H1 (cell line): ENCODE measurements at regions not wholly inside any gene's neighbourhood (a gene's known extent, or its start where the extent isn't known, plus 50 kb on each side); places are given as distances from the start of the nearest gene placed in this dataset.

Experiments
- CTCF ChIA-PET: fragments of 300-600 bp; sonication (Branson Sonifier 250); formaldehyde crosslinking; loops from one replicate; lab custom pipeline; 2021; ENCODE audit not compliant: partially characterized antibody; lab: Charles Lee
- POLR2A ChIA-PET: fragments of 300-600 bp; sonication (Branson Sonifier 250); formaldehyde crosslinking; loops from one replicate; lab custom pipeline; 2021; ENCODE audit warnings: inconsistent platforms; ENCODE audit not compliant: partially characterized antibody; lab: Charles Lee
- DNase-seq, 2 experiments: peaks; one replicate each; pipeline versions ENCODE4 v3.0.0 to v3.0.0-alpha.2; 2010 to 2022; ENCODE audit warnings: low spot score in 2 of 2, low read depth in 1 of 2, mixed read lengths in 1 of 2
- FAIRE-seq: peaks from 2 replicates; lab custom pipeline; 2011; peaks lifted over from hg19 to GRCh38; lab: Jason Lieb, UNC
- H2AFZ ChIP-seq: 2 replicates; pipeline ENCODE4 v1.8.1; 2012; ENCODE audit warnings: low read length, inconsistent platforms
- H2AK5ac ChIP-seq: 2 replicates; pipeline ENCODE4 v1.6.1; 2013; ENCODE audit warnings: low read depth, low read length
- H2BK120ac ChIP-seq: replicated peaks from 2 replicates; pipeline ENCODE3; 2013; ENCODE audit warnings: low read depth, low read length, inconsistent platforms
- H2BK12ac ChIP-seq: 2 replicates; pipeline ENCODE4 v1.6.1; 2013; ENCODE audit warnings: low read depth, low read length
- H2BK15ac ChIP-seq: 2 replicates; pipeline ENCODE4 v1.6.1; 2013; ENCODE audit warnings: low read length
- H2BK20ac ChIP-seq: 2 replicates; pipeline ENCODE4 v1.6.1; 2013; ENCODE audit warnings: low read length
- H2BK5ac ChIP-seq: 2 replicates; pipeline ENCODE4 v1.6.1; 2013; ENCODE audit warnings: low read depth, low read length
- H3K14ac ChIP-seq: 2 replicates; pipeline ENCODE4 v1.6.1; 2013; ENCODE audit warnings: inconsistent platforms; ENCODE audit not compliant: insufficient read length
- H3K18ac ChIP-seq: 2 replicates; pipeline ENCODE4 v1.6.1; 2013; ENCODE audit warnings: low read length; ENCODE audit errors: extremely low read depth
- H3K23ac ChIP-seq: 2 replicates; pipeline ENCODE4 v1.6.1; 2013; ENCODE audit warnings: inconsistent platforms; ENCODE audit not compliant: insufficient read length
- H3K23me2 ChIP-seq: 2 replicates; pipeline ENCODE4 v1.6.1; 2013; ENCODE audit warnings: low read depth, low read length
- H3K27ac ChIP-seq: 2 replicates; pipeline ENCODE4 v1.6.1; 2011; ENCODE audit warnings: low read depth, low read length, inconsistent platforms
- H3K27me3 ChIP-seq, 4 experiments: replicated peaks in 1 of 4; 1 replicate in 1 of 4; 2 replicates in 3 of 4; pipeline versions ENCODE4 v1.6.1 to v1.8.1; 2011 to 2013; ENCODE audit warnings: low read length in 3 of 4, mild to moderate bottlenecking in 3 of 4, inconsistent platforms in 2 of 4, mixed read lengths in 2 of 4, moderate library complexity in 1 of 4; ENCODE audit not compliant: control insufficient read depth in 3 of 4, insufficient read depth in 3 of 4; ENCODE audit errors: extremely low read depth in 1 of 4
- H3K36me3 ChIP-seq, 4 experiments: 2 replicates each; pipeline versions ENCODE4 v1.6.1 to v1.8.1; 2011 to 2013; ENCODE audit warnings: mild to moderate bottlenecking in 4 of 4, low read length in 3 of 4, moderate library complexity in 2 of 4, control low read depth in 1 of 4, inconsistent platforms in 1 of 4; ENCODE audit not compliant: insufficient read depth in 4 of 4, control insufficient read depth in 2 of 4
- H3K4ac ChIP-seq: replicated peaks from 2 replicates; pipeline ENCODE3; 2013; ENCODE audit warnings: low read length, low read depth, mixed read lengths, inconsistent platforms; ENCODE audit not compliant: insufficient read length
- H3K4me1 ChIP-seq, 4 experiments: replicated peaks in 1 of 4; 1 replicate in 1 of 4; 2 replicates in 3 of 4; pipeline versions ENCODE4 v1.6.1 to v1.8.1; 2011 to 2013; ENCODE audit warnings: low read length in 3 of 4, inconsistent platforms in 2 of 4, mixed read lengths in 1 of 4; ENCODE audit not compliant: insufficient read depth in 4 of 4, control insufficient read depth in 3 of 4
- H3K4me2 ChIP-seq, 2 experiments: 2 replicates each; pipeline versions ENCODE4 v1.6.1 to v1.8.1; 2011 to 2013; ENCODE audit warnings: low read depth in 2 of 2, low read length in 2 of 2, control low read depth in 1 of 2, inconsistent platforms in 1 of 2, mild to moderate bottlenecking in 1 of 2; ENCODE audit not compliant: insufficient read depth in 1 of 2
- H3K4me3 ChIP-seq, 4 experiments: fragments of 200-600, 300-600 bp in 1 of 4; sonication (generic), shearing (Covaris generic), sonication (Bioruptor Twin) in 1 of 4; 2 replicates each; pipeline versions ENCODE4 v1.5.1 to v1.8.1; 2011 to 2016; ENCODE audit warnings: low read length in 4 of 4, low read depth in 3 of 4, control low read depth in 2 of 4, inconsistent platforms in 2 of 4, mild to moderate bottlenecking in 2 of 4, mixed read lengths in 1 of 4, moderate library complexity in 1 of 4; ENCODE audit not compliant: insufficient read depth in 2 of 4; ENCODE audit errors: extremely low read depth in 1 of 4
- H3K56ac ChIP-seq: replicated peaks from 2 replicates; pipeline ENCODE3; 2013; ENCODE audit warnings: low read depth, mild to moderate bottlenecking, mixed read lengths, low read length, inconsistent platforms; ENCODE audit not compliant: insufficient read length
- H3K79me1 ChIP-seq: 2 replicates; pipeline ENCODE4 v1.6.1; 2013; ENCODE audit warnings: low read depth, low read length, control low read depth
- H3K79me2 ChIP-seq, 2 experiments: 2 replicates each; pipeline versions ENCODE4 v1.6.1 to v1.8.1; 2012 to 2013; ENCODE audit warnings: low read length in 2 of 2, mild to moderate bottlenecking in 2 of 2, inconsistent platforms in 1 of 2; ENCODE audit not compliant: insufficient read depth in 2 of 2, control insufficient read depth in 1 of 2
- H3K9ac ChIP-seq, 4 experiments: replicated peaks in 1 of 4; 1 replicate in 1 of 4; 2 replicates in 3 of 4; pipeline versions ENCODE4 v1.6.1 to v1.8.1; 2011 to 2013; ENCODE audit warnings: low read depth in 3 of 4, low read length in 3 of 4, control low read depth in 2 of 4, mild to moderate bottlenecking in 2 of 4, moderate library complexity in 2 of 4, inconsistent platforms in 1 of 4; ENCODE audit errors: extremely low read depth in 1 of 4
- H3K9me3 ChIP-seq, 2 experiments: 2 replicates each; pipeline versions ENCODE4 v1.6.1 to v1.8.1; 2012 to 2013; ENCODE audit warnings: mild to moderate bottlenecking in 2 of 2, moderate library complexity in 2 of 2, control low read depth in 1 of 2, inconsistent platforms in 1 of 2, low read depth in 1 of 2, low read length in 1 of 2, mixed read lengths in 1 of 2; ENCODE audit not compliant: insufficient read depth in 2 of 2
- H4K20me1 ChIP-seq, 2 experiments: replicated peaks in 1 of 2; 2 replicates each; pipeline versions ENCODE3 to v1.8.1; 2011 to 2013; ENCODE audit warnings: inconsistent platforms in 2 of 2, low read length in 2 of 2, mild to moderate bottlenecking in 1 of 2; ENCODE audit not compliant: insufficient read depth in 2 of 2, control insufficient read depth in 1 of 2
- H4K5ac ChIP-seq: 2 replicates; pipeline ENCODE4 v1.6.1; 2013; ENCODE audit warnings: low read length, low read depth, mixed read lengths, inconsistent platforms; ENCODE audit not compliant: insufficient read length
- H4K8ac ChIP-seq: 2 replicates; pipeline ENCODE4 v1.8.0; 2013; ENCODE audit warnings: mild to moderate bottlenecking, moderate library complexity, low read length, inconsistent platforms; ENCODE audit not compliant: insufficient read depth; ENCODE audit errors: extremely low read depth
- H4K91ac ChIP-seq: replicated peaks from 2 replicates; pipeline ENCODE3; 2013; ENCODE audit warnings: low read length, mixed read lengths, inconsistent platforms; ENCODE audit not compliant: insufficient read length
- ASH2L ChIP-seq: fragments of 200-600, 300-600 bp; sonication (generic); IDR thresholded peaks from one replicate; pipeline ENCODE4 v1.7.1; 2017; ENCODE audit warnings: low read length
- BCL11A ChIP-seq, 2 experiments: IDR thresholded peaks; one replicate each; pipeline ENCODE4 v1.6.1; 2011; ENCODE audit warnings: low read depth in 2 of 2, low read length in 2 of 2, mild to moderate bottlenecking in 2 of 2
- CHD2 ChIP-seq: IDR thresholded peaks from 2 replicates; pipeline ENCODE4 v1.6.1; 2012; ENCODE audit warnings: low read length, improper control_type of control experiment
- RBBP5 ChIP-seq: IDR thresholded peaks from 2 replicates; pipeline ENCODE4 v1.7.1; 2012; ENCODE audit warnings: low read depth, mild to moderate bottlenecking, inconsistent platforms, low read length, moderate library complexity, borderline replicate concordance
- YY1 ChIP-seq: IDR thresholded peaks from 2 replicates; pipeline ENCODE4 v1.6.1; 2011; ENCODE audit warnings: low read depth, mild to moderate bottlenecking, low read length

DNA sequence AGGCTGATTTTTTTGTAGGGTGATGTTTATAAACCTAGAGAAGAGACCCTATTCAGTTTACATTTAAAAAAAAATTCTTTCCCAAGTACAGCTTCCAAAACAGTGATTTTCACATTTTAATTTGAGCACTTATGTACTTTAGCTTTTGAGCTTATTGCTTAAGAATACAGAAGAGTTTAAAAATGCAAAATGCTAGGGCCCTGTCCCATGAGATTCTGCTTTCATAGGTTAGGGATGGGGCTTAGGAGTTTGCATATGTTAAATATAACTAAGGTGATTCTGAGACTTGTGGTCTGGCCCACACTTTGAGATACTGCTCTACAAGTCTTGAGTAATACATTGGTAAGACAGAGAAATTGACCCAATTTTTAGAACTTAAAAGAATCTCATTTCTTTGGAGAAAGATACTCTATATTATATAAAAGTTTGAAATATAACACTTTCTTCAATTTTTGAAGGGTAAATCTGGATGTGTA lies 137.3 kb upstream of the CWC22 start:
- Histone ChIP-seq H2BK120ac (no peak overlapping the region), H3K9me3 (no peaks in the 10 kb centered on the region), H3K27me3 (no peaks in the 10 kb centered on the region), H3K14ac (no peak overlapping the region), H4K8ac (no peak overlapping the region), H3K23me2 (no peaks in the 10 kb centered on the region), H3K4ac (no peak overlapping the region), H3K9ac (no peak overlapping the region), H3K18ac (no peak overlapping the region), H2BK15ac (no peak overlapping the region), H4K91ac (no peak overlapping the region), H2BK5ac (no peak overlapping the region), H2BK20ac (no peak overlapping the region), H3K27ac (no peak overlapping the region), H3K79me1 (no peaks in the 10 kb centered on the region), H2AK5ac (no peak overlapping the region), H3K4me3 (no peak overlapping the region), H2BK12ac (no peak overlapping the region), H4K5ac (no peak overlapping the region), H3K36me3 (no peaks in the 10 kb centered on the region), H3K56ac (no peak overlapping the region), H3K4me1 (peaks cover 2 to 10% (median 5%) of the 10 kb centered on the region in 4 experiments; a peak in 5 of 7 replicates), H3K4me2 (no peak overlapping the region), H4K20me1 (no peaks in the 10 kb centered on the region), H3K23ac (no peak overlapping the region), H2AFZ (no peak overlapping the region), H3K79me2 (no peaks in the 10 kb centered on the region)
- FAIRE-seq (no peak), DNase-seq (no peak)
- TF ChIP-seq ASH2L = no peak
- TF ChIP-seq RBBP5 = no peak
- no peak for TF ChIP-seq CHD2
- TF ChIP-seq BCL11A (IDR thresholded peaks at IDR 0.05; ENCODE audit: low read depth in 2 of 2, low read length in 2 of 2) = no peak
- no peak for TF ChIP-seq YY1
- CTCF ChIA-PET = no interaction called here
- POLR2A ChIA-PET = no interaction called here
